ENCODE measurements at regions not wholly inside any gene's neighbourhood (a gene's known extent, or its start where the extent isn't known, plus 50 kb on each side); places are given as distances from the start of the nearest gene placed in this dataset.

DNA sequence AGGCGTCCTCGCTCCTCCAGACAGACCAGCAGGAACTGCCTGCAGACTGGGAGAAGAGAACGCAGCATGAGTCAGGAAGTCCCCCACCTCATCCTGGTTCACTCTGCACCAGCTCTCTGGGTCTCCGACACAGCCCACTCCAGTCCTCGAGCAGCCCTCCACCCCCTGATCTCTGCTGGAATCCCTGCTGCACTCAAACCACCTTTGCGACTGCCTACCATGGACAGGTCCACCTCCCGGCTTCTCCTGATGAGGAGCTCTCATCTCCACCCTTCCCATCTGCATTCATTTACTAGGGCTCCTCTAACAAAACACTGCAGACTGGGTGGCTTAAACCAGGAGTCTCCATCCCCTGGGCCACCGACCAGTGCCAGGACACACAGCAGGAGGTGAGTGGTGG, 202.3 kb upstream of the IGF1R start:
- Mint-ChIP-seq H3K9me3 (no peaks in the 10 kb centered on the region), H3K4me3 (no peak overlapping the region), H3K36me3 (no peaks in the 10 kb centered on the region), H3K27ac (no peak overlapping the region), H3K4me1 (ENCODE audit: unreplicated experiment) (peaks cover 22% of the 10 kb centered on the region), H3K27me3 (peaks cover 7% of the 10 kb centered on the region)
- DNase-seq (ENCODE audit: extremely low spot score, unreplicated experiment) = no peak
- TF ChIP-seq, protein P1, sequence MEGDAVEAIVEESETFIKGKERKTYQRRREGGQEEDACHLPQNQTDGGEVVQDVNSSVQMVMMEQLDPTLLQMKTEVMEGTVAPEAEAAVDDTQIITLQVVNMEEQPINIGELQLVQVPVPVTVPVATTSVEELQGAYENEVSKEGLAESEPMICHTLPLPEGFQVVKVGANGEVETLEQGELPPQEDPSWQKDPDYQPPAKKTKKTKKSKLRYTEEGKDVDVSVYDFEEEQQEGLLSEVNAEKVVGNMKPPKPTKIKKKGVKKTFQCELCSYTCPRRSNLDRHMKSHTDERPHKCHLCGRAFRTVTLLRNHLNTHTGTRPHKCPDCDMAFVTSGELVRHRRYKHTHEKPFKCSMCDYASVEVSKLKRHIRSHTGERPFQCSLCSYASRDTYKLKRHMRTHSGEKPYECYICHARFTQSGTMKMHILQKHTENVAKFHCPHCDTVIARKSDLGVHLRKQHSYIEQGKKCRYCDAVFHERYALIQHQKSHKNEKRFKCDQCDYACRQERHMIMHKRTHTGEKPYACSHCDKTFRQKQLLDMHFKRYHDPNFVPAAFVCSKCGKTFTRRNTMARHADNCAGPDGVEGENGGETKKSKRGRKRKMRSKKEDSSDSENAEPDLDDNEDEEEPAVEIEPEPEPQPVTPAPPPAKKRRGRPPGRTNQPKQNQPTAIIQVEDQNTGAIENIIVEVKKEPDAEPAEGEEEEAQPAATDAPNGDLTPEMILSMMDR (conservative IDR thresholded peaks at IDR 0.05) = no peak

DNA sequence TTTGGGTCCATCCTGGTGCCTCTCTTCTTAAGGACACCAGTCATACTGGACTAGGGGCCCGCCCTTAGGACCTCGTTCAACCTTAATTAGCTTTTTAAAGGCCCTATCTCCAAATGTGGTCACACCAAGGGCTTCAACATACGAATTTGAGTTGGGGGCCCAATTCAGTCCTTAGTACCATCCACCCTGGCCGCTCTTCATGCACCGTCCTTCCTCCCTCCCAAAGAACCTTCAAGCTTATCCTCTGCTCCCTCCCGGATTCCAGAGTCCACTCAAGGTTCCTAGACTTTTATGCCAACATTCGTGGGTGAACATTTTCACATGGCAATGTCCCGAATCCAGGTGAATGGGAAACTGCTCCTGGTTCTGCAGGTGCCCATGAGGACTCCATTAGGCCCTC, 201.3 kb upstream of the IGF1R start:
- peaks cover 22% of the 10 kb centered on the region for H3K4me1 Mint-ChIP-seq (ENCODE audit: unreplicated experiment)
- no peaks in the 10 kb centered on the region for H3K9me3 Mint-ChIP-seq
- no peak overlapping the region for H3K4me3 Mint-ChIP-seq
- H3K27me3 Mint-ChIP-seq = peaks cover 7% of the 10 kb centered on the region
- TF ChIP-seq, protein P1 (conservative IDR thresholded peaks at IDR 0.05) = no peak
- no peaks in the 10 kb centered on the region for H3K36me3 Mint-ChIP-seq
- DNase-seq (ENCODE audit: extremely low spot score, unreplicated experiment) = no peak
- H3K27ac Mint-ChIP-seq = no peak overlapping the region

DNA sequence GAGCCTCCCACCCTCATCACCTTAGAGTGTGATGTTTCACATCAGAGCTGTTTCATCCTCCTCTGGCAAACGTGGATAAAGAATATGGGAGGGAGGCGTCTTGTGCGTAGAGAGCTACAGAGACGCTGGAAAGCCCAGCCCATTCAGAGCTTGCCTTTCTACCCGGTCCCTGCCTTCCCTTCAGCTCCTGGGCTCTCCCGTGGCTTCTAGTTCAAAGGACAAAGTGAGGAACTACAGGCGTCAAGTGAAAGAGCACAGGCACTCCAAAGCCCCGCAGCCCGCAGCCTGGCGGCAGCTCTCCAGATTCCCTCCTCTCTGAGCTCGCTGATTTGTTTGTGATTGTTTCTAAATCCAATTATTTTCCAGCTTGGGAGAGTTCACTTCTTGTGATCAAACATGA, 197.1 kb upstream of the IGF1R start:
- Mint-ChIP-seq H3K36me3 (no peaks in the 10 kb centered on the region), H3K4me1 (ENCODE audit: unreplicated experiment) (no peaks in the 10 kb centered on the region)

DNA sequence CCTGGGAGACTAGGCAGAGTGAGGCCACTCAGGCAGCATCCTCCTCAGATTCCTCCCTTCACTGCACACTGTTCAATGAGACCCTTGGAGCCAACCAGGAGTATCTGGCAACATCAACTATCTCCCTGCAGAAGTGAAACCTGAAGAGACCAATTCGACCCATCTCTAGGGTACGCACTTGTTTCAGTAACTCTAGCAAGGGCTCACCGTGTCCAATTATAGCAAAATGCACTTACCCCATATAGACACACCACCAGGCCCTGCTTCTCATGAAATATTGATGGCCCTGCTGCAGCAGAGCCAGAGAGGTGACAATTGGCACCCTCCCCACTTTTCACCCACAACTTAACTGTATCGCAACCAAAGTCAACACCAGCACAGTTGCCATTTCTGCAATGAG, 196.1 kb upstream of the IGF1R start:
- no peak for DNase-seq (ENCODE audit: extremely low spot score, unreplicated experiment)
- Mint-ChIP-seq H3K4me3 (no peak overlapping the region), H3K36me3 (no peaks in the 10 kb centered on the region), H3K27ac (no peak overlapping the region), H3K27me3 (peaks cover 4% of the 10 kb centered on the region), H3K9me3 (peaks cover 11% of the 10 kb centered on the region), H3K4me1 (ENCODE audit: unreplicated experiment) (no peaks in the 10 kb centered on the region)
- TF ChIP-seq, protein P1 (conservative IDR thresholded peaks at IDR 0.05) = no peak

More for the DNA sequence above, 197.1 kb upstream of the IGF1R start:
- H3K27me3 Mint-ChIP-seq = peaks cover 6% of the 10 kb centered on the region
- H3K4me3 Mint-ChIP-seq = no peak overlapping the region
- no peak overlapping the region for H3K27ac Mint-ChIP-seq
- TF ChIP-seq, protein P1 (conservative IDR thresholded peaks at IDR 0.05) = no peak
- no peak for DNase-seq (ENCODE audit: extremely low spot score, unreplicated experiment)
- H3K9me3 Mint-ChIP-seq = peaks cover 6% of the 10 kb centered on the region

DNA sequence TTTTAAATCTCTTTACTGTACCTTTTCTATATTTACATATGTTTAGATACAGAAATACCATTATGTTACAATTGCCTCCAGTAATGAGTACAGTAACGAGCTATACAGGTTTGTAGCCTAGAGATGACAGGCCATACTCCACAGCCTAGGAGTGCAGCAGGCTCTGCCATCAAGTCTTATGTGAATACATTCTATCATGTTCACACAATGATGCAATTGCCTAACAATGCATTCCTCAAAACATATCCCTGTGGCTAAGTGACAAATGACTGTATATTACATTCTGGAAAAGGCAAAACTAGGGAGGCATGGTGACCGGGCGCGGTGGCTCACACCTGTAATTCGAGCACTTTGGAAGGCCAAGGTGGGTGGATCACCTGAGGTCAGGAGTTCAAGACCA, 192.4 kb upstream of the IGF1R start:
- no peaks in the 10 kb centered on the region for H3K36me3 Mint-ChIP-seq
- peaks cover 6% of the 10 kb centered on the region for H3K27me3 Mint-ChIP-seq
- peak overlapping the region; percentile 69 for H3K27ac Mint-ChIP-seq
- H3K4me1 Mint-ChIP-seq (ENCODE audit: unreplicated experiment) = no peaks in the 10 kb centered on the region
- DNase-seq (ENCODE audit: extremely low spot score, unreplicated experiment) = no peak
- H3K9me3 Mint-ChIP-seq = peaks cover 11% of the 10 kb centered on the region
- H3K4me3 Mint-ChIP-seq = no peak overlapping the region
- TF ChIP-seq, protein P1 (conservative IDR thresholded peaks at IDR 0.05) = no peak

DNA sequence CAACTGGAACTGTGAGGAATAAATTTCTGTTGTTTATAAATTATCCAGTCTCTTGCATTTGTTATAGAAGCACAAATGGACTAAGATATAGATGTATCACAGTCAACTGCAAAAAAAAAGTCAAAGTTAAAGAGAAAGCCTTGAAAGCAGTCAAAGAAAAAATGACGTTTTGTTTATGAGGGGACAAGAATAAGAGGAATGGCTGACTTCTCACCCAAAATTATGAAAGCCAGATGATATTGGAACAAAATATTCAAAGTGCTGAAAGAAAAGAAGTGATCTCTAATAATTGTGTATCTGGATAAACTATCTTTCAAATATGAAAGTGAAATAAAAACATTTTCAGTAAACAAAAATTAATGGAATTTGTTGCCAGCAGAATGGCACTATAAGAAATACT, 171.8 kb upstream of the IGF1R start:
- Mint-ChIP-seq H3K27ac (no peak overlapping the region), H3K36me3 (no peaks in the 10 kb centered on the region), H3K4me3 (no peak overlapping the region), H3K27me3 (no peaks in the 10 kb centered on the region), H3K4me1 (ENCODE audit: unreplicated experiment) (peaks cover 14% of the 10 kb centered on the region), H3K9me3 (peaks cover 10% of the 10 kb centered on the region)
- TF ChIP-seq, protein P1 (conservative IDR thresholded peaks at IDR 0.05) = no peak
- no peak for DNase-seq (ENCODE audit: extremely low spot score, unreplicated experiment)
